Activated CD8-positive, alpha-beta memory T cell treated with anti-CD3 and anti-CD28 coated beads for 24 hours (primary cell): ENCODE measurements at regions not wholly inside any gene's neighbourhood (a gene's known extent, or its start where the extent isn't known, plus 50 kb on each side); places are given as distances from the start of the nearest gene placed in this dataset.
A peak's percentile ranks its signal among the peaks of the same experiment; 100 is the strongest.
"Not testable (repeated sequence)": the region's sequence is repeated elsewhere in the genome, so short reads cannot be mapped to it uniquely, and the experiment has no call there.

ENCODE experiments used
- DNase-seq: peaks from one replicate; pipeline ENCODE4 v3.0.0-alpha.2; 2020

- DNase-seq: no peak
Measured at GRCh38 chr4:189807031-189807430, 133.6 kb upstream of the FRG1 start.

- no peak for DNase-seq
Measured at GRCh38 chr4:189809241-189809735, 131.4 kb upstream of the FRG1 start.

- no peak for DNase-seq
Measured at GRCh38 chr4:189809839-189810238, 130.8 kb upstream of the FRG1 start.

GRCh38 chr4:189810318-189811181 lies 130.1 kb upstream of the FRG1 start:
- not testable (repeated sequence) for DNase-seq

- no peak for DNase-seq
Measured at GRCh38 chr4:189815404-189816192, 125.1 kb upstream of the FRG1 start.

GRCh38 chr4:189822326-189822725 lies 118.3 kb upstream of the FRG1 start:
- DNase-seq: no peak

GRCh38 chr4:189823591-189823990 lies 117.1 kb upstream of the FRG1 start:
- no peak for DNase-seq

GRCh38 chr4:189825466-189825865 lies 115.2 kb upstream of the FRG1 start:
- DNase-seq: no peak

GRCh38 chr4:189826657-189827056 lies 114.0 kb upstream of the FRG1 start:
- DNase-seq: no peak

GRCh38 chr4:189828081-189828697 lies 112.5 kb upstream of the FRG1 start:
- no peak for DNase-seq

GRCh38 chr4:189832528-189832927 lies 108.1 kb upstream of the FRG1 start:
- no peak for DNase-seq

GRCh38 chr4:189834616-189835015 lies 106.1 kb upstream of the FRG1 start:
- no peak for DNase-seq

- no peak for DNase-seq
Measured at GRCh38 chr4:189835505-189835904, 105.2 kb upstream of the FRG1 start.

- DNase-seq: no peak
Measured at GRCh38 chr4:189837471-189837870, 103.2 kb upstream of the FRG1 start.

- no peak for DNase-seq
Measured at GRCh38 chr4:189838821-189839497, 101.7 kb upstream of the FRG1 start.

GRCh38 chr4:189840356-189840755 lies 100.3 kb upstream of the FRG1 start:
- no peak for DNase-seq

- DNase-seq: no peak
Measured at GRCh38 chr4:189843413-189844009, 97.2 kb upstream of the FRG1 start.

GRCh38 chr4:189845145-189845846 lies 95.4 kb upstream of the FRG1 start:
- no peak for DNase-seq

- not testable (repeated sequence) for DNase-seq
Measured at GRCh38 chr4:189846094-189846493, 94.6 kb upstream of the FRG1 start.

GRCh38 chr4:189846608-189847007 lies 94.1 kb upstream of the FRG1 start:
- DNase-seq: not testable (repeated sequence)

- DNase-seq: peak; percentile 56
Measured at GRCh38 chr4:189848672-189849071, 92.0 kb upstream of the FRG1 start.
